Endothelial cell of umbilical vein (primary cell): ENCODE measurements at regions not wholly inside any gene's neighbourhood (a gene's known extent, or its start where the extent isn't known, plus 50 kb on each side); places are given as distances from the start of the nearest gene placed in this dataset.

Source experiments
- BruUV-seq: library from RNA; stranded (reverse); fragments of 400-500 nt; replicated peaks from 2 replicates; lab custom pipeline; 2021; lab: Mats Ljungman, UMichigan
- CTCF ChIA-PET: fragments of 300-600, 350-600 bp; sonication (Branson Sonifier 250); formaldehyde crosslinking; loops from one replicate; lab custom pipeline; 2021; ENCODE audit warnings: antibody characterized with exemption, inconsistent platforms; lab: Charles Lee
- POLR2A ChIA-PET: fragments of 300-600, 350-600 bp; sonication (Branson Sonifier 250); formaldehyde crosslinking; loops from one replicate; lab custom pipeline; 2021; ENCODE audit warnings: antibody characterized with exemption, inconsistent platforms; lab: Charles Lee
- DNase-seq: peaks from one replicate; pipeline ENCODE4 v3.0.0-alpha.2; 2011; ENCODE audit warnings: low read depth, low spot score
- FAIRE-seq: peaks from 2 replicates; lab custom pipeline; 2011; peaks lifted over from hg19 to GRCh38; lab: Jason Lieb, UNC
- H2AFZ ChIP-seq: 2 replicates; pipeline ENCODE4 v1.6.0; 2012; ENCODE audit warnings: low read depth, low read length, control low read depth, inconsistent platforms
- H3K27ac ChIP-seq: 2 replicates; pipeline ENCODE4 v1.5.1; 2011; ENCODE audit warnings: low read depth, mild to moderate bottlenecking, control low read depth, low read length, moderate library complexity; ENCODE audit not compliant: insufficient read depth
- H3K27me3 ChIP-seq, 2 experiments: 2 replicates each; pipeline versions ENCODE4 v1.6.0 to v1.6.1; 2011; ENCODE audit warnings: low read length in 2 of 2, mixed read lengths in 1 of 2; ENCODE audit not compliant: control insufficient read depth in 2 of 2, insufficient read depth in 2 of 2
- H3K36me3 ChIP-seq, 2 experiments: 2 replicates in 1 of 2; 3 replicates in 1 of 2; pipeline ENCODE4 v1.5.1; 2011; ENCODE audit warnings: low read length in 2 of 2, mild to moderate bottlenecking in 1 of 2, moderate library complexity in 1 of 2; ENCODE audit not compliant: control insufficient read depth in 2 of 2, insufficient read depth in 2 of 2; ENCODE audit errors: extremely low read depth in 1 of 2
- H3K4me1 ChIP-seq: 3 replicates; pipeline ENCODE4 v1.5.1; 2011; ENCODE audit warnings: mild to moderate bottlenecking, low read length; ENCODE audit not compliant: control insufficient read depth, insufficient read depth; ENCODE audit errors: extremely low read depth
- H3K4me2 ChIP-seq: 2 replicates; pipeline ENCODE4 v1.6.1; 2011; ENCODE audit warnings: low read length, control low read depth, mixed read lengths; ENCODE audit not compliant: insufficient read depth
- H3K4me3 ChIP-seq, 3 experiments: fragments of 200-600 bp in 1 of 3; sonication (generic), shearing (Covaris generic) in 1 of 3; replicated peaks in 1 of 3; 2 replicates each; pipeline ENCODE4 v1.5.1; 2011 to 2016; ENCODE audit warnings: control low read depth in 3 of 3, low read length in 3 of 3, mild to moderate bottlenecking in 2 of 3, inconsistent platforms in 1 of 3, low read depth in 1 of 3, moderate library complexity in 1 of 3; ENCODE audit not compliant: insufficient read depth in 1 of 3
- H3K79me2 ChIP-seq: 2 replicates; pipeline ENCODE4 v1.6.0; 2012; ENCODE audit warnings: low read length, inconsistent platforms; ENCODE audit not compliant: control insufficient read depth, insufficient read depth
- H3K9ac ChIP-seq: replicated peaks from 2 replicates; pipeline ENCODE3; 2011; ENCODE audit warnings: low read length, control low read depth; ENCODE audit not compliant: insufficient read depth; ENCODE audit errors: extremely low read depth
- H3K9me1 ChIP-seq: replicated peaks from 3 replicates; pipeline ENCODE4 v1.6.0; 2011; ENCODE audit warnings: mild to moderate bottlenecking, low read length; ENCODE audit not compliant: control insufficient read depth, insufficient read depth; ENCODE audit errors: extremely low read depth
- H3K9me3 ChIP-seq: replicated peaks from 2 replicates; pipeline ENCODE4 v1.5.1; 2012; ENCODE audit warnings: low read length, inconsistent platforms; ENCODE audit not compliant: control insufficient read depth, insufficient read depth
- H4K20me1 ChIP-seq: replicated peaks from 2 replicates; pipeline ENCODE3; 2011; ENCODE audit warnings: mild to moderate bottlenecking, low read length; ENCODE audit not compliant: control insufficient read depth, insufficient read depth; ENCODE audit errors: extremely low read depth
- EZH2 ChIP-seq: IDR thresholded peaks from 2 replicates; pipeline ENCODE4 v1.6.1; 2012; ENCODE audit warnings: borderline replicate concordance, low read depth, mild to moderate bottlenecking, moderate library complexity, low read length, inconsistent platforms; ENCODE audit not compliant: severe bottlenecking
- FOS ChIP-seq: IDR thresholded peaks from 2 replicates; pipeline ENCODE4 v1.6.1; 2011; ENCODE audit warnings: mild to moderate bottlenecking, low read length, moderate library complexity, borderline replicate concordance; ENCODE audit not compliant: insufficient read depth
- GATA2 ChIP-seq: IDR thresholded peaks from 2 replicates; pipeline ENCODE4 v1.7.0; 2011; ENCODE audit warnings: low read depth, mild to moderate bottlenecking, moderate library complexity, mixed read lengths, low read length; ENCODE audit not compliant: insufficient read length, insufficient read depth
- JUN ChIP-seq: IDR thresholded peaks from 2 replicates; pipeline ENCODE4 v1.6.1; 2011; ENCODE audit warnings: borderline replicate concordance, low read depth; ENCODE audit not compliant: insufficient read length, insufficient read depth
- MYC ChIP-seq: IDR thresholded peaks from one replicate; pipeline ENCODE4 v1.6.1; 2011; ENCODE audit warnings: mild to moderate bottlenecking, low read depth, low read length
- POLR2A ChIP-seq: IDR thresholded peaks from 2 replicates; pipeline ENCODE4 v1.6.1; 2012; ENCODE audit warnings: low read depth, mild to moderate bottlenecking, control low read depth, low read length
- POLR2AphosphoS5 ChIP-seq: IDR thresholded peaks from 2 replicates; pipeline ENCODE4 v1.6.1; 2012; ENCODE audit warnings: low read depth, mild to moderate bottlenecking, control low read depth, low read length, moderate library complexity; ENCODE audit not compliant: insufficient read depth
- dilution Hi-C: fragments of 300-500 bp; cut with MboI; formaldehyde crosslinking; loops from one replicate; pipeline ENCODE4 v1.15.0; 2019; ENCODE audit warnings: low sequenced_read_pairs; ENCODE audit not compliant: extremely low pct_ligation_motif_present
- intact Hi-C: fragments of 100-400 bp; cut with micrococcal nuclease; formaldehyde crosslinking; loops from one replicate; pipeline ENCODE4 v1.10.0; 2022
- TF ChIP-seq, protein P1 (sequence below): IDR thresholded peaks from 2 replicates; pipeline ENCODE4 v1.6.1; 2011; ENCODE audit not compliant: insufficient read depth, insufficient read length
- TF ChIP-seq, protein P2 (sequence below), 2 donors: IDR thresholded peaks; 1 replicate in 1 of 2; 2 replicates in 1 of 2; pipeline ENCODE4 v1.5.1; 2011; ENCODE audit warnings: low read length in 2 of 2, mild to moderate bottlenecking in 2 of 2, moderate library complexity in 2 of 2, control low read depth in 1 of 2, inconsistent platforms in 1 of 2, low read depth in 1 of 2; ENCODE audit not compliant: insufficient read depth in 1 of 2; ENCODE audit errors: extremely low read depth in 1 of 2

DNA sequence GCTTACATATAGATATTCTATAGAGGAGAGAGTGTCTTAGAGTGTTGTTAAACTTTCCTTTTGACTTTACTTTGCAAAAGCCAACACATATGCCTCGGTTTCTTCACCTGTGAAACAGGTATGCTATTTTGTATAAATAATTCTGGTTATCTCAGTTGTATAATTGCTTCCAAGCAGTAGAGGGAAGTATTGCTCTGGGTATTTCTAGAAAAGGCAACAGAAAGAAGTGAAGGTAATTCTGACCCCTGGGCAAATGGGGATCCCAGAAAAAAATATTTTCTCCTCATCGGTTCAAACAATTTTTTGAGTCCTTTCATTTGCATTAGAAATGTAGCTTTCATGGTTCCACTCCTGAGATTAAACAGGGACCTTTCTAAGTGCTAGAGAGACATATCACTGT lies 216.5 kb upstream of the SEMA6D start:
- no TSS peak for BruUV-seq
- CTCF ChIA-PET: interaction anchor here (1.3 kb wide), 1 partner anchor 487 kb away, joined by 4 read pairs; no protein-coding TSS in a partner anchor
- H3K4me3 ChIP-seq: no peak overlapping the region
- H4K20me1 ChIP-seq: no peaks in the 10 kb centered on the region
- no peaks in the 10 kb centered on the region for H3K79me2 ChIP-seq
- no peak for DNase-seq
- H3K9me3 ChIP-seq: no peaks in the 10 kb centered on the region
- intact Hi-C loops (no loop called here), dilution Hi-C loops (no loop called here)
- H3K4me1 ChIP-seq: no peaks in the 10 kb centered on the region
- no peak overlapping the region for H3K27ac ChIP-seq
- POLR2A ChIA-PET: no interaction called here
- TF ChIP-seq MYC: no peak
- TF ChIP-seq POLR2AphosphoS5: no peak
- TF ChIP-seq, protein P1, sequence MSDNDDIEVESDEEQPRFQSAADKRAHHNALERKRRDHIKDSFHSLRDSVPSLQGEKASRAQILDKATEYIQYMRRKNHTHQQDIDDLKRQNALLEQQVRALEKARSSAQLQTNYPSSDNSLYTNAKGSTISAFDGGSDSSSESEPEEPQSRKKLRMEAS: no peak
- TF ChIP-seq FOS: no peak
- no peak for TF ChIP-seq GATA2
- no peak for TF ChIP-seq JUN
- no peak for TF ChIP-seq POLR2A
- TF ChIP-seq EZH2: no peak
- TF ChIP-seq, protein P2, sequence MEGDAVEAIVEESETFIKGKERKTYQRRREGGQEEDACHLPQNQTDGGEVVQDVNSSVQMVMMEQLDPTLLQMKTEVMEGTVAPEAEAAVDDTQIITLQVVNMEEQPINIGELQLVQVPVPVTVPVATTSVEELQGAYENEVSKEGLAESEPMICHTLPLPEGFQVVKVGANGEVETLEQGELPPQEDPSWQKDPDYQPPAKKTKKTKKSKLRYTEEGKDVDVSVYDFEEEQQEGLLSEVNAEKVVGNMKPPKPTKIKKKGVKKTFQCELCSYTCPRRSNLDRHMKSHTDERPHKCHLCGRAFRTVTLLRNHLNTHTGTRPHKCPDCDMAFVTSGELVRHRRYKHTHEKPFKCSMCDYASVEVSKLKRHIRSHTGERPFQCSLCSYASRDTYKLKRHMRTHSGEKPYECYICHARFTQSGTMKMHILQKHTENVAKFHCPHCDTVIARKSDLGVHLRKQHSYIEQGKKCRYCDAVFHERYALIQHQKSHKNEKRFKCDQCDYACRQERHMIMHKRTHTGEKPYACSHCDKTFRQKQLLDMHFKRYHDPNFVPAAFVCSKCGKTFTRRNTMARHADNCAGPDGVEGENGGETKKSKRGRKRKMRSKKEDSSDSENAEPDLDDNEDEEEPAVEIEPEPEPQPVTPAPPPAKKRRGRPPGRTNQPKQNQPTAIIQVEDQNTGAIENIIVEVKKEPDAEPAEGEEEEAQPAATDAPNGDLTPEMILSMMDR (IDR thresholded peaks at IDR 0.05; ENCODE audit: extremely low read depth in 1 of 2, insufficient read depth in 1 of 2, low read depth in 1 of 2, low read length in 2 of 2): no peak
- H3K4me2 ChIP-seq: no peak overlapping the region
- no peaks in the 10 kb centered on the region for H3K27me3 ChIP-seq
- FAIRE-seq: no peak
- H3K9me1 ChIP-seq: no peaks in the 10 kb centered on the region
- no peak overlapping the region for H3K9ac ChIP-seq
- H2AFZ ChIP-seq: no peak overlapping the region
- H3K36me3 ChIP-seq: no peaks in the 10 kb centered on the region
